Heart left ventricle (tissue), 13 donors: ENCODE measurements at regions not wholly inside any gene's neighbourhood (a gene's known extent, or its start where the extent isn't known, plus 50 kb on each side); places are given as distances from the start of the nearest gene placed in this dataset.

Experiments
- CTCF ChIP-seq, 12 donors: fragments of 200-600 bp; sonication (generic) in 4 of 12; IDR thresholded peaks; one replicate each; pipeline versions ENCODE4 v1.5.0 to v1.8.0; 2018 to 2022; ENCODE audit warnings: antibody characterized with exemption in 12 of 12, mild to moderate bottlenecking in 5 of 12
- POLR2A ChIP-seq, 2 donors: fragments of 450-650 bp; IDR thresholded peaks; one replicate each; pipeline ENCODE4 v1.6.1; 2017; ENCODE audit warnings: antibody characterized with exemption in 2 of 2, mild to moderate bottlenecking in 2 of 2, moderate library complexity in 2 of 2
- donor health status: ischemic (EF 13 %, LVEDD 7.1; RV severe dilation, severe dysfunction).
- donor health status: DM: no; HTN: yes; CAD: no.
- donor health status: DM: no; HTN: no; CAD: no.
- donor health status: ischemic (EF 25% LVEDD 6.9; RV normal size, moderate dysfunction).
- donor health status: ischemic (EF 25% LVEDD 5.7; RV mildly dilated, moderate dysfunction).
- donor health status: ischemic (EF 35%, LVEDD 5.7; RV mildly dilated, moderate dysfunction).
- donor health status: nonischemic (EF 11% LVEDD 7.7; RV severe dilation, severe dysfunction).
- donor health status: DM: yes; HTN: yes; CAD: no.
- donor health status: PGD.
- donor health status: ischemic (EF 29% LVEDD 5.4; RV normal size, mild dysfunction).
- donor health status: nonischemic (EF 23%, LVEDD 6.1; RV moderate dilation, normal function).

GRCh38 chr6:84361372-84362192 lies 134.1 kb upstream of the CEP162 start:
- no peak for TF ChIP-seq CTCF (IDR thresholded peaks at IDR 0.05)
- TF ChIP-seq POLR2A (IDR thresholded peaks at IDR 0.05) = no peak
